C4-2B (cell line): ENCODE measurements at regions not wholly inside any gene's neighbourhood (a gene's known extent, or its start where the extent isn't known, plus 50 kb on each side); places are given as distances from the start of the nearest gene placed in this dataset.

ENCODE experiments used
- ZFX ChIP-seq: fragments of 450-650 bp; IDR thresholded peaks from 2 replicates; pipeline ENCODE4 v1.6.1; 2017
- TF ChIP-seq, protein P1 (sequence below): fragments of 450-650 bp; conservative IDR thresholded peaks from 2 replicates; pipeline ENCODE4 v1.5.1; 2017; ENCODE audit warnings: mild to moderate bottlenecking

DNA sequence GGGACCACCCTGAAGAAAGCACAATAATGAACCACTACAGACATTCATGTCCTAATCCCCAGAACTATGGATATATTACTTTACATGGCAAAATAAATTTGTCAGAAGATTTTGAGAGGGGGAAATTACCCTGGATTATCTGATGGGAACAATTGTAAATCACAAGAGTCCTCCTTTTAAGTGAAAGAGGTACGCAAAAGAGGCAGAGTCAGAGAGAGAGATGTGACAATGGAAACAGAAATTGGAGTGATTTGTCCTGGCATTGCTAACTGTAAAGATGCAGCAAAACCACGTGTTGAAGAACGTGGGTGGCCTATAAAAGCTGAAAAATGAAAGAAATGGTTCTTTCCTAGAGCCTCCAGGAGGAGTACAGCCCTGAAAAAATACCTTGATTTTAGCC lies 1121.4 kb upstream of the ALCAM start:
- TF ChIP-seq, protein P1, sequence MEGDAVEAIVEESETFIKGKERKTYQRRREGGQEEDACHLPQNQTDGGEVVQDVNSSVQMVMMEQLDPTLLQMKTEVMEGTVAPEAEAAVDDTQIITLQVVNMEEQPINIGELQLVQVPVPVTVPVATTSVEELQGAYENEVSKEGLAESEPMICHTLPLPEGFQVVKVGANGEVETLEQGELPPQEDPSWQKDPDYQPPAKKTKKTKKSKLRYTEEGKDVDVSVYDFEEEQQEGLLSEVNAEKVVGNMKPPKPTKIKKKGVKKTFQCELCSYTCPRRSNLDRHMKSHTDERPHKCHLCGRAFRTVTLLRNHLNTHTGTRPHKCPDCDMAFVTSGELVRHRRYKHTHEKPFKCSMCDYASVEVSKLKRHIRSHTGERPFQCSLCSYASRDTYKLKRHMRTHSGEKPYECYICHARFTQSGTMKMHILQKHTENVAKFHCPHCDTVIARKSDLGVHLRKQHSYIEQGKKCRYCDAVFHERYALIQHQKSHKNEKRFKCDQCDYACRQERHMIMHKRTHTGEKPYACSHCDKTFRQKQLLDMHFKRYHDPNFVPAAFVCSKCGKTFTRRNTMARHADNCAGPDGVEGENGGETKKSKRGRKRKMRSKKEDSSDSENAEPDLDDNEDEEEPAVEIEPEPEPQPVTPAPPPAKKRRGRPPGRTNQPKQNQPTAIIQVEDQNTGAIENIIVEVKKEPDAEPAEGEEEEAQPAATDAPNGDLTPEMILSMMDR = no peak
- TF ChIP-seq ZFX = no peak
